Immature natural killer cell (primary cell): ENCODE measurements at regions not wholly inside any gene's neighbourhood (a gene's known extent, or its start where the extent isn't known, plus 50 kb on each side); places are given as distances from the start of the nearest gene placed in this dataset.

Experiments used
- DNase-seq, 3 donors: peaks; one replicate each; pipeline ENCODE4 v3.0.0; 2022; ENCODE audit warnings: mixed read lengths in 1 of 3
- H3K27ac Mint-ChIP-seq, 6 donors: one replicate each; pipeline ENCODE4 v1.8.0; 2020; ENCODE audit warnings: mixed read lengths in 6 of 6, mild to moderate bottlenecking in 5 of 6, inconsistent platforms in 4 of 6, moderate library complexity in 3 of 6
- H3K27me3 Mint-ChIP-seq, 3 donors: one replicate each; pipeline ENCODE4 v1.8.0; 2020 to 2021; ENCODE audit warnings: low read depth in 3 of 3, mild to moderate bottlenecking in 3 of 3, mixed read lengths in 3 of 3, moderate library complexity in 3 of 3, inconsistent platforms in 1 of 3
- H3K36me3 Mint-ChIP-seq, 3 donors: one replicate each; pipeline ENCODE4 v1.8.0; 2020; ENCODE audit warnings: mixed read lengths in 3 of 3, inconsistent platforms in 2 of 3, mild to moderate bottlenecking in 2 of 3
- H3K4me1 Mint-ChIP-seq, 2 donors: one replicate each; pipeline ENCODE4 v1.8.0; 2020; ENCODE audit warnings: inconsistent platforms in 2 of 2, mild to moderate bottlenecking in 2 of 2, mixed read lengths in 2 of 2, moderate library complexity in 1 of 2
- H3K4me3 Mint-ChIP-seq, 5 donors: one replicate each; pipeline ENCODE4 v1.8.0; 2020; ENCODE audit warnings: mild to moderate bottlenecking in 5 of 5, mixed read lengths in 5 of 5, inconsistent platforms in 3 of 5, moderate library complexity in 3 of 5
- H3K9me3 Mint-ChIP-seq, 6 donors: one replicate each; pipeline ENCODE4 v1.8.0; 2020; ENCODE audit warnings: mild to moderate bottlenecking in 6 of 6, mixed read lengths in 6 of 6, inconsistent platforms in 4 of 6, moderate library complexity in 3 of 6

DNA sequence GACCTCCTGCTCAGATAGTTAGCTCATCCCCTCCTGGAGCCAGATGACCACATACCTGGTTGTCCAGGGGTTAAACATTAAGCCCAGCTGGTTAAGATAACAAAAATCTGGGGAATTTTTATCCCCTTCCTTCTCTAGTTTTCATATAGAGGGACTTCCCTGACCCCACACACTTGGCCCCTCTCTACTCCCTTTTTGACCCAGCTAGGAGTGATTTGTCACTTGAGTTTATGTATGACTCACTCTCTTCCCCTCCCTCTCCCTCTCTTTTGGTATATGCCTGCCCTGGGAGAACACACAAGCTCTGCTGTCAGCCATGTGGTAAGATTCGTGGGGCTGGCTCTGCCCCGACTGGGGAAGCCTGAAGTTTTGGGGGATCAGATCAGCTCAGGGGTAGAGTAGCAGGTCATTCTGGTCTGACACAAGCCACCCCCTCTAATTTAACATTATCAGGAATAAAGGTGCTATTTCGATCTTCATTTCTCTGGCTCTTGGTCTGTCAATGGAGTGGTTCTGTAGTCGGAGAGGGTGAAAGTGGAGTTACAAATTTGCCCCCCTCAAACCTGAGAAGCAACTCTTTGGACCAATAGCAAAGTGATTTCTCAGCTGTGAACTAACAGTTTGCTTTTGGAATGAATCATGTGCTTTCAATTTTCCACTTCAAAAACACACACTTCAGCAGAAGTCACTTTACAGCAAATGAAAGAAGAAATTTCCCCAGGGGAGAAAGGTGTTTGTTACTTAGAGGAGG, 415.3 kb upstream of the CADM1 start:
- Mint-ChIP-seq H3K4me3 (no peak overlapping the region), H3K4me1 (no peaks in the 10 kb centered on the region), H3K27ac (no peak overlapping the region), H3K9me3 (no peaks in the 10 kb centered on the region), H3K36me3 (no peaks in the 10 kb centered on the region), H3K27me3 (peaks cover 3 to 7% (median 3%) of the 10 kb centered on the region in 3 donors)
- no peak for DNase-seq

DNA sequence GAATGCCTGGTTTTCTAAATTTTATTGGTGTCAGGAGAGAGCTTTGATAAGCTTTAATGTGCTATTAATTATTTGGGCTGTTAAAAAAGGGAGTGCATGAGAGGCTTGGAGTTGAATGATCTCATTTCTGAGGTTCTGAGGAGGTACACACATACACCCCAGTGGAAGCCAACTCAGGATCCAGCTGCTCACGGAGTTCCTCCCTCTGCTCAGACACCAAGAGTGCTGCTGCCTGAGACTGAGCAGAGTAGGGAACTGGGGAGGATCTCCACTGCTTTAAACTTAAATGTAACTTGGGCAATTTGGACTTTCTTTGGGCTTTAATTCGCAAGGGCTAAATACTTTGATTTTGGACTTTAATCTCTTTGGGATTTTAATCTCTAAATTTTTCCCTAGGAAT, 414.4 kb upstream of the CADM1 start:
- Mint-ChIP-seq H3K4me3 (no peak overlapping the region), H3K27me3 (peaks cover 3 to 7% (median 4%) of the 10 kb centered on the region in 3 donors), H3K36me3 (no peaks in the 10 kb centered on the region), H3K27ac (no peak overlapping the region), H3K9me3 (no peaks in the 10 kb centered on the region), H3K4me1 (no peaks in the 10 kb centered on the region)
- DNase-seq, result no peak

DNA sequence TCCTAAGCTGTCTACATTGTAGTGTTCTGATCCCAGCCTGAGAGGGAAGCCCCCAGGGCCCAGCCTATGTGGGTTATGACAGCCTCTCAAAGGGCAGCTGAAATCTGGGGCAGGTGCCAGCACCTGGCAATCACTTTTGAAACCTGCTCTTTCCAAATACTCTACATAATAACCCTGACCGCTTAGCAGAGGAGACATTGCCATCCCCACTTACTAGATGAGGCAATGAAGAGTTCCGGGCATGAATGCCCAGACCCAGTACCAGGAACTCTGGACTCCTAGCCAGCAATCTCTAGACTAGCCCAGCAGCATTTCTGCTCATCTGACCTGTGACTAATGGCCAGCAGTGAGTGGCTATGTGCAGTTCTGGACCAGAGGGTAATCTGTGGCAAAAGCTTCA, 412.4 kb upstream of the CADM1 start:
- no peaks in the 10 kb centered on the region for H3K9me3 Mint-ChIP-seq
- H3K27me3 Mint-ChIP-seq, result peaks cover 3 to 7% (median 7%) of the 10 kb centered on the region in 3 donors
- H3K36me3 Mint-ChIP-seq, result no peaks in the 10 kb centered on the region
- no peak for DNase-seq
- H3K4me1 Mint-ChIP-seq, result no peaks in the 10 kb centered on the region
- H3K27ac Mint-ChIP-seq, result no peak overlapping the region
- no peak overlapping the region for H3K4me3 Mint-ChIP-seq

DNA sequence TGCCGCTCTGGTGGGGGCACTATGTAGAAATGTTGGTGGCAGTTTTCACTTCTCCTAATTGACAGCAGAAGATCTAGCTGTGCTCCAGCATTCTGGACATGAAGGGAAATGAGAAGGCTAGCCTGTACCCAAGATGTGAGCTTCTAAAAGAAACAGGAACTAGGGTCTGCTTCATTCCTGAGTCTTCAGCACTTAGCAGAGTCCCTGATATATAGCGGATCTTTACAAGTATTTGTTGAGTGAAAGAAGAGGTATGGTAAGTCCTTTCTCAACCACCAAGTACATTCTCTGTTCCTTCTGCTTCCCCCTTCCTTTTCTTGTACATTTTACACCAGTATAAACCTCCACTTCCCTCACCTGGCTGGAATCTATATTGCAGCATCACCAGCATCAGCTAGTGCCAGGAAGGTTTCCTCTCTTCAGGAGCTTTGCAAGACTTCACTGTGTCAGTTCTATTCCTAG, 408.3 kb upstream of the CADM1 start:
- H3K27me3 Mint-ChIP-seq, result peaks cover 1 to 7% (median 3%) of the 10 kb centered on the region in 3 donors
- no peak overlapping the region for H3K27ac Mint-ChIP-seq
- H3K9me3 Mint-ChIP-seq, result no peaks in the 10 kb centered on the region
- H3K4me3 Mint-ChIP-seq, result no peak overlapping the region
- no peaks in the 10 kb centered on the region for H3K4me1 Mint-ChIP-seq
- no peak for DNase-seq
- no peaks in the 10 kb centered on the region for H3K36me3 Mint-ChIP-seq

DNA sequence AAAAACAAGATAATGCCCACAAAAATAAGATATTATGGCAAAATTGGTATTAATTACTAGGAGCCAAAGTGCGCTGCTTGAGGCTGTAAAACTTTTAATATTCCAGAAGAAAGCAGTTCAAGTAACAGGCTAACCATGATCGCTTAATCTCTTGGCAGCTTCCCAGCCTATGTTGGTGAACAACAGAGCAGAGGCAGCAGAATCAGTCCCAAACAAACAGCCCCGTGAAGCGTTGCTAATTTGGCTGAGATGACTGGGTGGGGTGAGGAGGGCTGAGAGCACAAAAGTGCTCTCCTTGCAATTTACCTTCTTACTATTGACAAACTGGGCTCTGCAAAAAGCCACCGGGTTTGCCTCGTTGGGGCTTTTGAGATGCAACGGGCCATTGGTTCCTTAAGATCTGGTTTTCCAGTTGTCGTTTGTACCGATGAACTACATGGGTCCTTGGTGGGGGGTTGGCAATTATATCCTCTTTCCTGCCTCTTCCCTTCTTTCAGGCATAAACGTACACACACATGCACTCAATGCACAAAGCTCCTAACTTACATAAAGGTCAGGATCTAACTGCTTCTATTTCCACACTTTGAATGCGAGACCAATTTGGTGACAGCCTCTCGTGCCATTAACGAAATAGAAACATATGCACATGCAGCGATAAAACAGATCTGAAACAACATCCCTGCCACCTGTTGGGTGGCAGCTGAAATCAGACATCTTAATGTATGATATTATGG, 407.6 kb upstream of the CADM1 start:
- no peak overlapping the region for H3K4me3 Mint-ChIP-seq
- H3K4me1 Mint-ChIP-seq, result no peaks in the 10 kb centered on the region
- H3K27ac Mint-ChIP-seq, result no peak overlapping the region
- DNase-seq, result no peak
- H3K27me3 Mint-ChIP-seq, result peaks cover 1 to 8% (median 3%) of the 10 kb centered on the region in 3 donors
- H3K9me3 Mint-ChIP-seq, result no peaks in the 10 kb centered on the region
- no peaks in the 10 kb centered on the region for H3K36me3 Mint-ChIP-seq

DNA sequence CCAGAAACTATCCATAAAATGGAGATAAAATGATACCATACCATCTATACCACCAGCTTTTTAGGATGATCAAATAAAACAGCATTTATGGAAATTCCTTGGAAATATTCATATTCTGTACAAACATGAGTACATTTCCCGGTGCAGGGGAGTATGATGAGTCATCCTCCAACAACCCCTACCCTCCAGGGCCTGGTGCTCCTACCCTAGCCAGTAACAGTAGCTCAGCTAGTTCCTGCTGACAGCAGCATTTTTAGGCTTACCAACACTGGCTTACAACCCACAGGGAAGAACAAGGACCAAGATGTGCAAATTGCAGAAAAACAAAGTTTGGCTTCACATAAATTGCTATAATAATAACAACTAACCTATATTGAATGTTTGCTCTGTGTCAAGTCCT, 406.2 kb upstream of the CADM1 start:
- H3K4me1 Mint-ChIP-seq, result no peaks in the 10 kb centered on the region
- DNase-seq, result no peak
- H3K27ac Mint-ChIP-seq, result no peak overlapping the region
- H3K27me3 Mint-ChIP-seq, result peaks cover 0 to 12% (median 1%) of the 10 kb centered on the region in 3 donors
- H3K4me3 Mint-ChIP-seq, result no peak overlapping the region
- no peaks in the 10 kb centered on the region for H3K36me3 Mint-ChIP-seq
- H3K9me3 Mint-ChIP-seq, result no peaks in the 10 kb centered on the region

DNA sequence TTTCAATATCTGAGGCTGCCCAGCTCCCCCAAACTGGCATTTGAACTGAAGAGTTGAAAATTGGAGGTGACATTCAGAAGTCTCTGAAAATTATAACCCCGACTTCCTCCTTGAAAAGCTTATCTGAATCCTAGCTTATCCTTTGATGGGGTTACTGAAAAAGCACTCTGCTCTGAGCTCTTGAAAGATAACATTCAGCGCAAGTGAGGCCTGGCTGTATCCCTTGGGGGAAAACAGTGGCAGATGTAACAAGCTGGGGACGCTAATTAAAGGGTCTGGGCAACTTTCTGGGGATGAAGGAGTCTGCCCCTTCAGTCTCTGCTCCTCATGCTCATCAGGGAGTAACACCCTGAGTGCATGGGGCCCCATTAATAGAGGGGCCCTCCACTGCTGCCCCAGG, 402.0 kb upstream of the CADM1 start:
- Mint-ChIP-seq H3K4me3 (no peak overlapping the region), H3K9me3 (no peaks in the 10 kb centered on the region)

DNA sequence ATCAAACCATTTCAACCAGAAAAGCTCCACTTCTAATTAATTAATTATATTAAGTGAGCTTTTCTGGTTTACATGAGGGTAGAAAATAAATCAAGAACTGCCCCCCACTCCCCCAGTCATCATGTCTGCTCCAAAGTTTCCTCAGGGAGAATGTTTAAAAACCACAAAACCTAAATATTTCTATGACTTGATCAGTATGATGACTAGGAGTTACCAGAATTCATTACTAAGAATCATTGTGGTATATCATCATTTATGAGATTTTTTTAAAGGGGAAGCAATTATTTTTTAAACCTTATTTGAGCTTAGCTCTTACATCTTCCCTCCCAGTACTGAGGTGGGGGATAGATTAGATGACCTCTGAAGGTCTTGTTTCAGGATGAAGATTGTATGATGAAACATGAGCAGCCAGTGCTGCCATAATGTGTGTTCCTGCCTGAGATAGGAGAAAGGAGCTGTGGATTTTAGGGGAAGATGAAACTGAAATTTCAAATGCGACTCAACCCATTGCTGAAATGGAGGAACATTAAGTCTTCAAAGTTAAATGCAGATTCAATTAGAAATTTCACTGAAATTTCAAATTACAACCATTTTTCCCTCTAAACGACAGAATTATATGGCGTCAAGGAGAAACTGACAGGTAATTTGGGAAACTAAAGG, 401.3 kb upstream of the CADM1 start:
- H3K27me3 Mint-ChIP-seq, result peaks cover 0 to 6% (median 0%) of the 10 kb centered on the region in 3 donors

More for the DNA sequence above, 402.0 kb upstream of the CADM1 start:
- no peak for DNase-seq
- Mint-ChIP-seq H3K36me3 (no peaks in the 10 kb centered on the region), H3K27ac (no peak overlapping the region), H3K4me1 (no peaks in the 10 kb centered on the region), H3K27me3 (peaks cover 0 to 6% (median 0%) of the 10 kb centered on the region in 3 donors)

DNA sequence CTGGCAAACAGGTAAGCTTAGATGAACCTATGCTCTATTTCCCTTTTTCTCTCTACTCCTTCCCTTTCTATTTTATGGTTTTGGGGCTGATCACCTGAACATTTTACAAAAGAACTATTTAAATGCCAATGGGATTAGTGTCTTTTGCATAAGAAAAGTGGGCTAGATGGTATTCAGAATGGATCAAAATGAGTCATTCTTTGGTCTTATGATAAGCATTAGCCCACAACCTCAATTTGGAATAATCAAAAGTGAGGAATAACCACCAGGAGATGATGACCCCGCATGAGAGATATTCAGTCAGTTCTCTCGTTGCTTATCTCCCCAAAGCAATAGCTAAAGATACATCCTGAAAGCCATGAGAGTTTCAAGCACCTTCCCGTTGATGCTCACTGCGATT, 399.0 kb upstream of the CADM1 start:
- Mint-ChIP-seq H3K36me3 (no peaks in the 10 kb centered on the region), H3K27ac (no peak overlapping the region), H3K4me3 (no peak overlapping the region), H3K27me3 (peaks cover 0 to 6% (median 0%) of the 10 kb centered on the region in 3 donors), H3K4me1 (no peaks in the 10 kb centered on the region), H3K9me3 (peaks cover 0 to 3% (median 0%) of the 10 kb centered on the region in 6 donors)
- no peak for DNase-seq

More for the DNA sequence above, 401.3 kb upstream of the CADM1 start:
- Mint-ChIP-seq H3K9me3 (no peaks in the 10 kb centered on the region), H3K36me3 (no peaks in the 10 kb centered on the region), H3K4me1 (no peaks in the 10 kb centered on the region), H3K4me3 (no peak overlapping the region), H3K27ac (no peak overlapping the region)
- DNase-seq, result no peak

DNA sequence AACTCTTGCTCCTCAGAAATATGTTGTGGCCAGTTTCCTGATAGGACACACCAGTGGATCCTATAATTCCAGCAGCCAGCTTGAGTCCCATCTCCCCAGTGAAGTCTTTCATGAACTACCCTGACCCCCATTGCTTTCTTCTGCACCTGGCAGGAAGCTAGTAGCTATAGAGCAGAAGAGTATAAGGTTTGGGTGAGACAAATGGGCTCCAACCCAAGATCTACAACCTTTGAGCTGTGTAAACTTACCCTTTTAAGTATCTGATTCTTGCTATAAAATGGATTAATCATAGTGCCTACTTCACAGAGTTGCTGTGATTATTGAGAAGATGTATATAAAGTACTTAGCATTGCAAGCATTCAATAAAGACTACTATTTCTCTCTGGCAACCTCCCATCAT, 396.9 kb upstream of the CADM1 start:
- H3K27me3 Mint-ChIP-seq, result peaks cover 0 to 2% (median 2%) of the 10 kb centered on the region in 3 donors
- H3K9me3 Mint-ChIP-seq, result peaks cover 0 to 4% (median 0%) of the 10 kb centered on the region in 6 donors

DNA sequence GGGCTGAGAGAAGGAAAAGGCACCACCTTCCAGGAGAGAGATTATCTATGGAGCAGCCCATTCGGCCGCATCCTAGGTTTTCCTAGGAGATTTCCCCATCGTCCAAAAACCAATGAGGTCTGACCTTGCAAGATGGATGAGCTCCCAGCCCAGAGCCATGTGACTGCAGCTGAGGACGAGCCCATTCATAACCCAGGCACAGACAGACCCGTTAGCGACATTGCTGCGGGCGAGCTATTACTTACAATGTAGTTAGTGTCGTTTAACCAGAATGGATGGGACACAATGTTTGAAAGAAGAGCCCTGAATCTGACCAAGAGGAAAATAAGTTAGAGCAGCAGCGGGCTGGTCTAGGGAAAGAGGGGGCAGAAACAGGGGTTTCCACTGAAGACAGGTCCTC, 395.9 kb upstream of the CADM1 start:
- Mint-ChIP-seq H3K27ac (no peak overlapping the region), H3K4me1 (no peaks in the 10 kb centered on the region), H3K9me3 (peaks cover 0 to 4% (median 0%) of the 10 kb centered on the region in 6 donors), H3K4me3 (no peak overlapping the region), H3K27me3 (peaks cover 0 to 2% (median 2%) of the 10 kb centered on the region in 3 donors), H3K36me3 (no peaks in the 10 kb centered on the region)
- no peak for DNase-seq

More for the DNA sequence above, 396.9 kb upstream of the CADM1 start:
- Mint-ChIP-seq H3K4me1 (no peaks in the 10 kb centered on the region), H3K36me3 (no peaks in the 10 kb centered on the region), H3K27ac (no peak overlapping the region), H3K4me3 (no peak overlapping the region)
- no peak for DNase-seq

DNA sequence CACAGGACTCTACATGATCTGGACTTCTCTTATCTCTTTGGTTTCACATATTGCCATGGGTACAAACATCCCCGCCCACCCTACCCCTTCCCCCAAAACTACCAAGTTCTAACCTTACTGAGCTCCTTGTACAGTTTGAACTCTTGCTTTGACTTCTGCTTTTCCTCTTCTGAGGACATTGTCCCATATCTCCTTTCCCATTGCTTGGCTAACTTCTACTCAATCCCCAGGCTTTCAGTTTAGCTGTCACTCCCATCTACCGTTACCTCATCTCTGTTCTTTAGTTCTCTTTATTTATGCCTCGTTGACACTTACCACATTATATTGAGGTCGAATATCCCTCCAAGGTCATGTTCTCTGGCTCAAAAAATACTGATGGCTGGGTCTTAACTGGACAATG, 393.5 kb upstream of the CADM1 start:
- H3K4me3 Mint-ChIP-seq, result no peak overlapping the region
- H3K27ac Mint-ChIP-seq, result no peak overlapping the region
- H3K9me3 Mint-ChIP-seq, result peaks cover 0 to 4% (median 0%) of the 10 kb centered on the region in 6 donors
- H3K36me3 Mint-ChIP-seq, result no peaks in the 10 kb centered on the region
- H3K4me1 Mint-ChIP-seq, result no peaks in the 10 kb centered on the region
- no peak for DNase-seq
- H3K27me3 Mint-ChIP-seq, result peaks cover 0 to 3% (median 2%) of the 10 kb centered on the region in 3 donors

DNA sequence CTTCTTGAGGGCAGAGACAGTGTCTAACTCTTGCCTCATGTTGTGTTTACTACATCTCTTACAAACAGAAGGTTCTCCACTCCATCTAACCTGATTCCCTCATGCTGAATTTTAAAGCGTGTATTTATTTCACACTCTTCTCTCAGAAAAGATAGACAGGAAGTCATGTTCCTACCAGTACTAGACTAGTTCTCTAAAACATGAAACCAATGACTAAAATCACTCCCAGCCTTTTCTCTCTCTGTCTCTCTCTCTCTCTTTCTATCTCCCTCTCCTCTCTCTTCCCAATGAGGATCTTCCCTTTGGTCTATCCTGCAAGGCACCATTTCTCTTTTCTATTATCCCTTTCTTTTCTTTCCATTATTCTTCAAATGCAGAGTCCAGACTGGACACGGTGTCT, 391.9 kb upstream of the CADM1 start:
- H3K4me3 Mint-ChIP-seq, result no peak overlapping the region
- H3K27ac Mint-ChIP-seq, result no peak overlapping the region
- no peaks in the 10 kb centered on the region for H3K4me1 Mint-ChIP-seq

DNA sequence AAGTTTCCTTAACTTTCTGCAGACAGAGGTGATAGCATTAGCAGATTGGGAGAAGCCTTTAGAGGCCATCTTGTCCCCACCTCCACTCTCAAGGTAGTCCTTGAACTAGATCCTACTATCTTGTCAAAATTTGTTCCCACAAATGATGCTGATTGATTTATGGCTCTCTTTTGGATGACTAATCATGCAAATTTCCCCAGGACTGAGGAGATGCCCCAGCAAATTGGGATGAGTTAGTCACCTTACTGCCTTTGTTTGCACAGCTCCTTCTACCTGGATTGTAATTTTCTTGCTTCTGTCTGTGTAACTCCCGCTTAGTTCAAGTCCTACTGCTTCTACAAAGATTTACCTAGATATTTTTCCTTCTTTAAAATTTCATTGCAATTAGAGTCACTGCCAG, 391.4 kb upstream of the CADM1 start:
- H3K9me3 Mint-ChIP-seq, result peaks cover 0 to 6% (median 0%) of the 10 kb centered on the region in 6 donors
- no peak overlapping the region for H3K27ac Mint-ChIP-seq
- peaks cover 0 to 5% (median 2%) of the 10 kb centered on the region in 3 donors for H3K27me3 Mint-ChIP-seq
- H3K36me3 Mint-ChIP-seq, result no peaks in the 10 kb centered on the region
- no peak overlapping the region for H3K4me3 Mint-ChIP-seq
- H3K4me1 Mint-ChIP-seq, result no peaks in the 10 kb centered on the region
- no peak for DNase-seq

More for the DNA sequence above, 391.9 kb upstream of the CADM1 start:
- Mint-ChIP-seq H3K36me3 (no peaks in the 10 kb centered on the region), H3K9me3 (peaks cover 0 to 4% (median 0%) of the 10 kb centered on the region in 6 donors), H3K27me3 (peaks cover 0 to 3% (median 2%) of the 10 kb centered on the region in 3 donors)
- DNase-seq, result no peak
